Lower leg skin (tissue), 3 donors: ENCODE measurements at regions not wholly inside any gene's neighbourhood (a gene's known extent, or its start where the extent isn't known, plus 50 kb on each side); places are given as distances from the start of the nearest gene placed in this dataset.

Source experiments
- CTCF ChIP-seq, 3 donors: fragments of 450-650 bp; IDR thresholded peaks; one replicate each; pipeline ENCODE4 v1.5.1; 2016; ENCODE audit warnings: antibody characterized with exemption in 3 of 3, mild to moderate bottlenecking in 3 of 3, moderate library complexity in 2 of 3
- POLR2A ChIP-seq, 2 donors: fragments of 450-650 bp; IDR thresholded peaks; one replicate each; pipeline ENCODE4 v1.6.1; 2016 to 2017; ENCODE audit warnings: antibody characterized with exemption in 2 of 2, mild to moderate bottlenecking in 1 of 2, moderate library complexity in 1 of 2

- no peak for TF ChIP-seq POLR2A (IDR thresholded peaks at IDR 0.05)
- no peak for TF ChIP-seq CTCF (IDR thresholded peaks at IDR 0.05)
Observed at GRCh38 chr3:72303926-72304325, 519.0 kb upstream of the PROK2 start.
